ENCODE measurements at regions not wholly inside any gene's neighbourhood (a gene's known extent, or its start where the extent isn't known, plus 50 kb on each side); places are given as distances from the start of the nearest gene placed in this dataset.
A peak's percentile ranks its signal among the peaks of the same experiment; 100 is the strongest.

DNA sequence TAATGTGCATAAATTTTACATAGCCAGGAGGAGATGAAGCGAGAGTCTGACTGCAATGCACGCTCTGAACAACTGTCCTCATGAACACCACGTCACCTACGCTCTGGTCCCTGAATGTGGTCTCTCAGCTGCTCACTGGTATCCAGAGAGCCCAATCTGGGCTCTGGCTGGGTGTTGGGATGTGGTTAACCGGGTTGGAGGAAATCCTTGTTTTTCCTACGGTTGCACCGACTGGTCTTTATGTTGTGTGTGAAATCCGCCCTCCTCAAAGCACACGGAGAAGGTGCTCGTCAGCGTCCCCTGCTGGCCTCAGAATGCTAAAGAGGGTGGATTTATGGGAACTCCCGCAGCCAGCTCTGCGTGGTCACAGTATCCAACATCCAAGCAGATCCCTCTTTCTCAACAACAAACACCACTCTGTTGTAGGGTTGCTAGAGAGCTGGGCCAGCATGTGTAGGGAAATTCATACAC, 51.8 kb upstream of the FAM89A start:
- no peaks in the 10 kb centered on the region for H4K20me1 ChIP-seq (replicated peaks; ENCODE audit: control insufficient read depth, insufficient read depth, low read length)
- 26% methylated on average over 13 of the region's 13 CpGs for WGBS (ENCODE audit: insufficient coverage, low coverage, missing lambda C conversion rate)
- no peak overlapping the region for H3K4me3 ChIP-seq
- no peaks in the 10 kb centered on the region for H3K9me1 ChIP-seq (ENCODE audit: control insufficient read depth, insufficient read depth, low read length)
- in situ Hi-C loops (cut with MboI) (no loop called here), intact Hi-C loops (cut with micrococcal nuclease) (loop anchor here (1.0 to 10.0 kb wide), 6 partner anchors 75 to 513 kb away; partner anchors contain the start of genes ARV1 and TTC13)
- H3K9me3 ChIP-seq (replicated peaks; ENCODE audit: control insufficient read depth, insufficient read depth, low read depth, low read length), result no peaks in the 10 kb centered on the region
- peaks cover 11 to 18% of the 10 kb centered on the region in 2 experiments; a peak in 4 of 5 replicates for H3K27me3 ChIP-seq (ENCODE audit: control insufficient read depth in 2 of 2, insufficient read depth in 2 of 2, low read length in 2 of 2)
- peak overlapping the region; percentile 89 for H2AFZ ChIP-seq (ENCODE audit: low read depth, low read length)
- H3K4me2 ChIP-seq (ENCODE audit: insufficient read depth, low read length), result peak overlapping the region; percentile 65
- peak overlapping the region in 1 of 2 experiments; percentile 12; a peak in 1 of 4 replicates for H3K9ac ChIP-seq (ENCODE audit: insufficient read depth in 1 of 2, low read depth in 2 of 2, low read length in 2 of 2)
- no peaks in the 10 kb centered on the region for H3K36me3 ChIP-seq (ENCODE audit: control insufficient read depth, insufficient read depth, low read length)
- BruUV-seq (replicated peaks), result no TSS peak
- CTCF ChIA-PET (ENCODE audit: low intra/inter-chr PET ratio), result interaction anchor here (0.8 to 4.1 kb wide), 4 partner anchors 77 to 175 kb away, joined by 4 to 15 read pairs (median 10); no protein-coding TSS in a partner anchor
- H3K4me1 ChIP-seq (replicated peaks in 1 of 2; ENCODE audit: control insufficient read depth in 2 of 2, insufficient read depth in 2 of 2, low read length in 2 of 2), result peaks cover 0 to 5% of the 10 kb centered on the region in 2 experiments; a peak in 4 of 5 replicates
- ATAC-seq (peak; percentile 97), FAIRE-seq (peak; percentile 89), DNase-seq (ENCODE audit: extremely low read depth in 1 of 4, low spot score in 3 of 4) (peak; percentile 67 to 89 (median 72))
- POLR2A ChIA-PET, result interaction anchor here (0.7 to 1.6 kb wide), 7 partner anchors 14 to 118 kb away, joined by 3 to 5 read pairs (median 4); no protein-coding TSS in a partner anchor
- no peak overlapping the region for H3K27ac ChIP-seq (ENCODE audit: extremely low read depth, low read depth, low read length)
- no peaks in the 10 kb centered on the region for H3K79me2 ChIP-seq (ENCODE audit: control insufficient read depth, insufficient read depth, low read length)
- no peak for TF ChIP-seq SRSF1 (IDR thresholded peaks at IDR 0.05; ENCODE audit: low read depth, low read length)
- peak in 1 of 2 experiments; percentile 22; a peak in 1 of 4 replicates for TF ChIP-seq ARNT (IDR thresholded peaks at IDR 0.05)
- peak; percentile 97 for TF ChIP-seq SMC3 (conservative IDR thresholded peaks at IDR 0.05; ENCODE audit: insufficient read depth, low read depth, low read length)
- peak; percentile 71; the same call in 1 of the 2 replicates for TF ChIP-seq CTBP1 (IDR thresholded peaks at IDR 0.05; ENCODE audit: borderline replicate concordance)
- TF ChIP-seq, protein P1, sequence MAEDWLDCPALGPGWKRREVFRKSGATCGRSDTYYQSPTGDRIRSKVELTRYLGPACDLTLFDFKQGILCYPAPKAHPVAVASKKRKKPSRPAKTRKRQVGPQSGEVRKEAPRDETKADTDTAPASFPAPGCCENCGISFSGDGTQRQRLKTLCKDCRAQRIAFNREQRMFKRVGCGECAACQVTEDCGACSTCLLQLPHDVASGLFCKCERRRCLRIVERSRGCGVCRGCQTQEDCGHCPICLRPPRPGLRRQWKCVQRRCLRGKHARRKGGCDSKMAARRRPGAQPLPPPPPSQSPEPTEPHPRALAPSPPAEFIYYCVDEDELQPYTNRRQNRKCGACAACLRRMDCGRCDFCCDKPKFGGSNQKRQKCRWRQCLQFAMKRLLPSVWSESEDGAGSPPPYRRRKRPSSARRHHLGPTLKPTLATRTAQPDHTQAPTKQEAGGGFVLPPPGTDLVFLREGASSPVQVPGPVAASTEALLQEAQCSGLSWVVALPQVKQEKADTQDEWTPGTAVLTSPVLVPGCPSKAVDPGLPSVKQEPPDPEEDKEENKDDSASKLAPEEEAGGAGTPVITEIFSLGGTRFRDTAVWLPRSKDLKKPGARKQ (CRISPR knock-in tag; IDR thresholded peaks at IDR 0.05), result peak; percentile 63; the same call in 1 of the 2 replicates
- TF ChIP-seq, protein P2, sequence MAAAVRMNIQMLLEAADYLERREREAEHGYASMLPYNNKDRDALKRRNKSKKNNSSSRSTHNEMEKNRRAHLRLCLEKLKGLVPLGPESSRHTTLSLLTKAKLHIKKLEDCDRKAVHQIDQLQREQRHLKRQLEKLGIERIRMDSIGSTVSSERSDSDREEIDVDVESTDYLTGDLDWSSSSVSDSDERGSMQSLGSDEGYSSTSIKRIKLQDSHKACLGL (CRISPR knock-in tag; IDR thresholded peaks at IDR 0.05; ENCODE audit: borderline replicate concordance, poor library complexity, severe bottlenecking), result no peak
- peak; percentile 63 for TF ChIP-seq L3MBTL2 (IDR thresholded peaks at IDR 0.05)
- TF ChIP-seq, protein P3, sequence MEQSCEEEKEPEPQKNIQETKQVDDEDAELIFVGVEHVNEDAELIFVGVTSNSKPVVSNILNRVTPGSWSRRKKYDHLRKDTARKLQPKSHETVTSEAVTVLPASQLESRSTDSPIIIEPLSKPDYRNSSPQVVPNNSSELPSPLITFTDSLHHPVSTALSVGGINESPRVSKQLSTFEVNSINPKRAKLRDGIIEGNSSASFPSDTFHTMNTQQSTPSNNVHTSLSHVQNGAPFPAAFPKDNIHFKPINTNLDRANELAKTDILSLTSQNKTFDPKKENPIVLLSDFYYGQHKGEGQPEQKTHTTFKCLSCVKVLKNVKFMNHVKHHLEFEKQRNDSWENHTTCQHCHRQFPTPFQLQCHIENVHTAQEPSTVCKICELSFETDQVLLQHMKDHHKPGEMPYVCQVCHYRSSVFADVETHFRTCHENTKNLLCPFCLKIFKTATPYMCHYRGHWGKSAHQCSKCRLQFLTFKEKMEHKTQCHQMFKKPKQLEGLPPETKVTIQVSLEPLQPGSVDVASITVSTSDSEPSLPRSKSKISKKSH (CRISPR knock-in tag; IDR thresholded peaks at IDR 0.05), result no peak
- TF ChIP-seq, protein P4, sequence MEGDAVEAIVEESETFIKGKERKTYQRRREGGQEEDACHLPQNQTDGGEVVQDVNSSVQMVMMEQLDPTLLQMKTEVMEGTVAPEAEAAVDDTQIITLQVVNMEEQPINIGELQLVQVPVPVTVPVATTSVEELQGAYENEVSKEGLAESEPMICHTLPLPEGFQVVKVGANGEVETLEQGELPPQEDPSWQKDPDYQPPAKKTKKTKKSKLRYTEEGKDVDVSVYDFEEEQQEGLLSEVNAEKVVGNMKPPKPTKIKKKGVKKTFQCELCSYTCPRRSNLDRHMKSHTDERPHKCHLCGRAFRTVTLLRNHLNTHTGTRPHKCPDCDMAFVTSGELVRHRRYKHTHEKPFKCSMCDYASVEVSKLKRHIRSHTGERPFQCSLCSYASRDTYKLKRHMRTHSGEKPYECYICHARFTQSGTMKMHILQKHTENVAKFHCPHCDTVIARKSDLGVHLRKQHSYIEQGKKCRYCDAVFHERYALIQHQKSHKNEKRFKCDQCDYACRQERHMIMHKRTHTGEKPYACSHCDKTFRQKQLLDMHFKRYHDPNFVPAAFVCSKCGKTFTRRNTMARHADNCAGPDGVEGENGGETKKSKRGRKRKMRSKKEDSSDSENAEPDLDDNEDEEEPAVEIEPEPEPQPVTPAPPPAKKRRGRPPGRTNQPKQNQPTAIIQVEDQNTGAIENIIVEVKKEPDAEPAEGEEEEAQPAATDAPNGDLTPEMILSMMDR (IDR thresholded peaks at IDR 0.05 in 2 of 3, conservative IDR thresholded peaks at IDR 0.05 in 1 of 3; ENCODE audit: insufficient read depth in 2 of 3, low read depth in 1 of 3, low read length in 3 of 3), result peak; percentile 94 to 99 (median 97)
- TF ChIP-seq SOX6 (IDR thresholded peaks at IDR 0.05), result 0 out of 2 replicates have a peak, but pooled peaks have one; percentile 22
- 0 out of 2 replicates have a peak, but pooled peaks have one; percentile 45 for TF ChIP-seq CBFB (CRISPR knock-in tag; IDR thresholded peaks at IDR 0.05)
- peak; percentile 63; the same call in 1 of the 2 replicates for TF ChIP-seq KLF13 (tag; IDR thresholded peaks at IDR 0.05; ENCODE audit: borderline replicate concordance, low read depth)
- no peak for TF ChIP-seq FOXJ3 (CRISPR knock-in tag; IDR thresholded peaks at IDR 0.05)
- TF ChIP-seq POU5F1 (IDR thresholded peaks at IDR 0.05; ENCODE audit: borderline replicate concordance, low read depth, low read length, partially characterized antibody), result peak; percentile 9
- TF ChIP-seq MCM5 (IDR thresholded peaks at IDR 0.05; ENCODE audit: low read depth), result no peak
- TF ChIP-seq FOXA3 (CRISPR knock-in tag; conservative IDR thresholded peaks at IDR 0.05 in 1 of 2, IDR thresholded peaks at IDR 0.05 in 1 of 2), result no peak

All from K562 (cell line).